C4-2B (cell line): ENCODE measurements at regions not wholly inside any gene's neighbourhood (a gene's known extent, or its start where the extent isn't known, plus 50 kb on each side); places are given as distances from the start of the nearest gene placed in this dataset.

Experiments used
- H3K27ac ChIP-seq: fragments of 450-650 bp; 2 replicates; pipeline ENCODE4 v1.5.1; 2017
- ZFX ChIP-seq: fragments of 450-650 bp; IDR thresholded peaks from 2 replicates; pipeline ENCODE4 v1.6.1; 2017
- TF ChIP-seq, protein P1 (sequence below): fragments of 450-650 bp; conservative IDR thresholded peaks from 2 replicates; pipeline ENCODE4 v1.5.1; 2017; ENCODE audit warnings: mild to moderate bottlenecking

DNA sequence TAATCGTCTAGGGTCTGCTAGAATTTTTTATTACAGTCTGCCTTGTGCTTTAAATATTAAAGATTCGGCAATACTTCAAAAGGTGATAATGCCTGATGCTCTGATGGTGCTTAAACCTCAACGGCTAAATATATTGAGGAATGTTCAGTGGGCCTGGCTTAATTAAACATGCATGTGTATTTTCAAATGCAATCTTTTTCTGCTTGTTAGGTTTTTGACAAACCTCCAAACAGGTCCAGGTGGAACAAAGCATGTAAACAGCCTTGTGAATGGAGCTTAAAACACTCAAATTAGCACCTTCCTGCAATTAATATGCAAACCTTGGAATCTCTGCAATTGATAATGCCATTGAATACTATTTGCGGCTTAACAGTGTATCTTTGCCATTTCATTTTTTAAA, 334.9 kb downstream of the BARHL2 start:
- TF ChIP-seq, protein P1, sequence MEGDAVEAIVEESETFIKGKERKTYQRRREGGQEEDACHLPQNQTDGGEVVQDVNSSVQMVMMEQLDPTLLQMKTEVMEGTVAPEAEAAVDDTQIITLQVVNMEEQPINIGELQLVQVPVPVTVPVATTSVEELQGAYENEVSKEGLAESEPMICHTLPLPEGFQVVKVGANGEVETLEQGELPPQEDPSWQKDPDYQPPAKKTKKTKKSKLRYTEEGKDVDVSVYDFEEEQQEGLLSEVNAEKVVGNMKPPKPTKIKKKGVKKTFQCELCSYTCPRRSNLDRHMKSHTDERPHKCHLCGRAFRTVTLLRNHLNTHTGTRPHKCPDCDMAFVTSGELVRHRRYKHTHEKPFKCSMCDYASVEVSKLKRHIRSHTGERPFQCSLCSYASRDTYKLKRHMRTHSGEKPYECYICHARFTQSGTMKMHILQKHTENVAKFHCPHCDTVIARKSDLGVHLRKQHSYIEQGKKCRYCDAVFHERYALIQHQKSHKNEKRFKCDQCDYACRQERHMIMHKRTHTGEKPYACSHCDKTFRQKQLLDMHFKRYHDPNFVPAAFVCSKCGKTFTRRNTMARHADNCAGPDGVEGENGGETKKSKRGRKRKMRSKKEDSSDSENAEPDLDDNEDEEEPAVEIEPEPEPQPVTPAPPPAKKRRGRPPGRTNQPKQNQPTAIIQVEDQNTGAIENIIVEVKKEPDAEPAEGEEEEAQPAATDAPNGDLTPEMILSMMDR = no peak
- TF ChIP-seq ZFX = no peak
- no peak overlapping the region for H3K27ac ChIP-seq

DNA sequence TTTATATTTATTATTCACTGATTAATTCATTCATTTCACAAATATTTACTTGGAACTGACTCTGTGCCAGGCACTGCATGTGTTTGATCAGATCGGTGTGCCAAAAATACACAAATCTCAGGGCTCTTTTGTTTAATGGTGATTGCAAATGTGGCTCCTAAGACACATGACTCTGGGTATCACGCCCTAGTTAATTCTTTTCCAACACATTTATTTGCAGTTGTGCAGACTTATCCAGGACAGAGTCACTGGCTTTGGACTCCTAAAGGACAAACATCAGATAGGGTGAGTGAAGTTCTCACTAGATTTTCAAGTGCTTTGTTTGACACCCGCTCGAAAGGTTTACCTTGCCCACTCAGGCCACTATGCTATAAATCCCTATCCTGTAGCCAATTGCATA, 335.5 kb downstream of the BARHL2 start:
- no peak for TF ChIP-seq ZFX
- TF ChIP-seq, protein P1 = no peak
- H3K27ac ChIP-seq = no peak overlapping the region

DNA sequence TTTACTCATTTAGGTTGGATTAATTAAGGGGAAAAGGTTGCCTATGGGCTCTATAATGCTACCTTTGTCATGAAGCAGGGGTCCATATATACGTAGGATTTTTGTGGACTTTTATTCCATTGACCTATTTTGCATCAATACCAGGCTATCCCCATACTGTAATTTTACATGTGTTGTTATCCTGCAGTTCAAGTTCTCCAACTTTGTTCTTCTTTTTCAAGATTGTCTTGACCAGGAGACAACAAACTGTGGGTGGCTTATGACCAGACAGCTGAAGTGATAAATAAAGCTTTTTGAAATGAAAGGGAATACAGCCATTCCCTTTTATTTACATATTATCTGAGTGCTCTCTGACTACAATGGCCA, 345.7 kb downstream of the BARHL2 start:
- no peak overlapping the region for H3K27ac ChIP-seq

DNA sequence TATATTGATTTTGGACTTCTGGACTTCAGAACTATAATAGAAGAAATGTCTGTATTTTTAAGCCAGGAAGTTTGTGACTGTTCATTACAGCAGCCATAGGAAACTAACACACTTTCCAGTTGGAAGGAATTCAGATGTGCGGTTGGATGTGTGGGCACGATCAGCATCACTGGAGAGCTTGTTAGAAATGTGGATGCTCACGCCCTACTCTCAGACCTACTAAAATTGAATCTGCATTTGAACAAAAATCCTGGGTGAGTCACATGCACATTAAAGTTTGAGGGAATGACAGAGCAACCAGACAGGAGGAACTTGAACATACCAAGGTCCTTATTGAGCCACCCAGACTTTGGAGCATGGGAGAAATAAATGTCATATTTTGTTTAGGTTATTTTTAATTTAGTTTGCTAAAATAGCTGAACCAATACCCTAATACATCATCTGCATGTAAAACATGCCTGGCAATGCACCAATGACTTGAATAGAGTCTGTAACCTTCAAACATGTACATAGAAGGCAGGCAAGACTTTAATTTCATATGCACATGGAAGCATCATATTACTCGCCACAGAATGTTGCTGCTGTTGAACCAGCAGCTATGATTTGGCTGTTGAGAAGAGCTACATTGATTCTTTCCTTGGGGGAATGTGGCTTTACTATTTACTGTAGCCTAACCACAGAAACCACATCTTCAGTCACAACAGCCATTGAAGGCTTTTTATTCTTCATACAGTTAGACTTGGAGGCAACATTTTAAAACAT, 346.2 kb downstream of the BARHL2 start:
- H3K27ac ChIP-seq = no peak overlapping the region
- TF ChIP-seq, protein P1 = no peak
- no peak for TF ChIP-seq ZFX

More for the DNA sequence above, 345.7 kb downstream of the BARHL2 start:
- no peak for TF ChIP-seq ZFX
- TF ChIP-seq, protein P1 = no peak

DNA sequence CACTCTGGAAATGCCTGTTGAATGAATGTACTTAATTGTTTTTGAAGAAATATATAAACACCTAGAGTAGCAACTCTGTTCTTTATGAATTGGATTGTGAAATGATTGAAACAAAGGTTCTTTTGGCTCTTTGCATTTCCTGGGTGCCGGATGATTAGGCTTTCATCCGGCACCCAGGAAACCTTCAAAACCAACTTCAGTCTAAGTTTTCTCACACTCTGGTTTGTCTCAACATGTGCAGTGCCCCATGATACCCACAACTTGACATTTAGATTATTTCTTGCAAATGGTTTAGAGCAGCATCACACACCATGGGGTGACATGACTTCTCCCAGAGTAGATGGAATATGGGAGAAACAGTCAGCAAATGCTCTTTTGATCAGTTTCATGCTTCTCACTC, 354.9 kb downstream of the BARHL2 start:
- TF ChIP-seq ZFX = no peak
- TF ChIP-seq, protein P1 = no peak
- no peak overlapping the region for H3K27ac ChIP-seq

DNA sequence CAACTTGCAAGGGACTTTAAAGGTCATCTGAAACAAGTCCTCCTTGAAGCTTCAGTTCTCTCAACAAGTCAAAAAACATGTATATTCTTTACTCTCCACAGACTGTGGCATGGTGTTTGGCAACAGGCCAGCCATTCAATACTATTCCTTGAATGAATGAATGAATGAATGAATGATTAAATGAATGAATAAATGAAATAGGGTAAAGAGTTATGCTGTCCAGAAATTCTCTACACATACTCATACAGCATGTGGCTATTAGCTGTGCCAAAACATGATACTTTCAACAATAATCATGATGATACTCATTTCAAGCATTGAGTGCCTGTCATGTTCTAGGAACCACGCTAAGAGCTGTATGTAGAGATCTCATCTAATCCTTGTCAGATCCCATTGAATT, 356.1 kb downstream of the BARHL2 start:
- no peak overlapping the region for H3K27ac ChIP-seq
- TF ChIP-seq, protein P1 = no peak

DNA sequence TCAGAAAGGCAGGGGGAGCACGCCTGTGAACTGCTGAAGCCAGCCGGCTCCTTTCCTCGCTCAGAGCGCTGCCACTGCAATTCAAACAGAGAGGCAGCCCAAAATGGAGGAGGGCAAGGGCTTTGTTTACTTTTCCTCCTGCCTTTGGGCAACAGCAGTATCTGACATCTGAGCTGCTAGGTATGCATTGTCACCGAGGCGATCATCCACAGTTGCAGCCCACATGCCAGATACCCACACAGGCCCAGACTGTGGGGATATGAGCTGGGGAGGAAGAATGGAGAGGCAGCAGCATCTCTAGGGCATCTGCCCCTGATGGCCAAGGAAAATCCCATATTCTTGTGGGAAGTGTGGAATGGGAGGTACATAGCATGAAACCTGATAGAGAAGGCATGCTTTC, 357.1 kb downstream of the BARHL2 start:
- TF ChIP-seq, protein P1 = no peak
- TF ChIP-seq ZFX = no peak
- no peak overlapping the region for H3K27ac ChIP-seq
